GM18870 (cell line): ENCODE measurements at regions not wholly inside any gene's neighbourhood (a gene's known extent, or its start where the extent isn't known, plus 50 kb on each side); places are given as distances from the start of the nearest gene placed in this dataset.

Source experiments
- ATAC-seq: cut with Tn5 transposase; IDR thresholded peaks from one replicate; pipeline ENCODE4 v1.9.1; 2021; ENCODE audit warnings: moderate library complexity; ENCODE audit not compliant: unreplicated experiment

GRCh38 chr1:220322570-220322969 lies 50.3 kb upstream of the RAB3GAP2 start:
- ATAC-seq, result no peak
